GM19043 (cell line): ENCODE measurements at regions not wholly inside any gene's neighbourhood (a gene's known extent, or its start where the extent isn't known, plus 50 kb on each side); places are given as distances from the start of the nearest gene placed in this dataset.

Experiments used
- ATAC-seq: cut with Tn5 transposase; IDR thresholded peaks from one replicate; pipeline ENCODE4 v1.9.1; 2021; ENCODE audit warnings: low read depth; ENCODE audit not compliant: unreplicated experiment

GRCh38 chr2:219944866-219945265 is 317.4 kb downstream of the SLC4A3 start:
- no peak for ATAC-seq

GRCh38 chr2:219946021-219946420 is 318.6 kb downstream of the SLC4A3 start:
- no peak for ATAC-seq

GRCh38 chr2:219946529-219946928 is 319.1 kb downstream of the SLC4A3 start:
- no peak for ATAC-seq

- no peak for ATAC-seq
Measured at GRCh38 chr2:219947575-219947974, 320.1 kb downstream of the SLC4A3 start.

- ATAC-seq = no peak
Measured at GRCh38 chr2:219949053-219949452, 321.6 kb downstream of the SLC4A3 start.

GRCh38 chr2:219951099-219951498 is 323.7 kb downstream of the SLC4A3 start:
- ATAC-seq = no peak

- ATAC-seq = no peak
Measured at GRCh38 chr2:219954331-219954730, 326.9 kb downstream of the SLC4A3 start.

- ATAC-seq = no peak
Measured at GRCh38 chr2:219957820-219958219, 330.4 kb downstream of the SLC4A3 start.

GRCh38 chr2:219958941-219959340 is 331.5 kb downstream of the SLC4A3 start:
- ATAC-seq = no peak

- no peak for ATAC-seq
Measured at GRCh38 chr2:219959471-219959870, 332.0 kb downstream of the SLC4A3 start.

GRCh38 chr2:219961947-219962498 is 334.6 kb downstream of the SLC4A3 start:
- no peak for ATAC-seq

GRCh38 chr2:219962801-219963200 is 335.4 kb downstream of the SLC4A3 start:
- no peak for ATAC-seq

GRCh38 chr2:219965287-219966194 is 338.1 kb downstream of the SLC4A3 start:
- no peak for ATAC-seq

- no peak for ATAC-seq
Measured at GRCh38 chr2:219967247-219968245, 340.1 kb downstream of the SLC4A3 start.

- no peak for ATAC-seq
Measured at GRCh38 chr2:219968685-219969345, 341.4 kb downstream of the SLC4A3 start.

GRCh38 chr2:219969508-219969907 is 342.1 kb downstream of the SLC4A3 start:
- ATAC-seq = no peak

- ATAC-seq = no peak
Measured at GRCh38 chr2:219973136-219973535, 345.7 kb downstream of the SLC4A3 start.

- ATAC-seq = no peak
Measured at GRCh38 chr2:219976871-219977270, 349.4 kb downstream of the SLC4A3 start.

- ATAC-seq = no peak
Measured at GRCh38 chr2:219980638-219981037, 353.2 kb downstream of the SLC4A3 start.

GRCh38 chr2:219983836-219984235 is 356.4 kb downstream of the SLC4A3 start:
- no peak for ATAC-seq
